ENCODE measurements at regions not wholly inside any gene's neighbourhood (a gene's known extent, or its start where the extent isn't known, plus 50 kb on each side); places are given as distances from the start of the nearest gene placed in this dataset.

DNA sequence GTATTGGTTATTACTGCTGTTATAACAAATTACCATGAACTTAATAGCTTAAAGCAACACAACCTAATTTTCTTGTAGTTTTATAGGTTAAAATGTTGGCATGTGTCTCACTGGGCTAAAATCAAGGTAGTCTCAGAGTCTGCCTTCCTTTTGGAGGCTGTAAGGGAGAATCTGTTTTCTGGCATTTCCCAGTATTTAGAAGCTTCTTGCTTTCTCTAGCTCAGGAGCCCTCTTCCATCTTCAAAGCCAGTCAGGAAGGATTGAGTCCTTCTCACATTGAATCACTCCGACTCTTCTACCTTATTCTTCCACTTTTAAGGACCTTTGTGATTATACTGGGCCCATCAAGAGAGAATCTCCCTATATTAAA is 156.2 kb downstream of the MBL2 start:
- no peaks in the 10 kb centered on the region for H3K27me3 ChIP-seq
- in situ Hi-C loops (cut with MboI; ENCODE audit: low pct_ligation_motif_present in 1 of 4, low pct_unique_long_range_greater_than_20kb in 1 of 4, low sequenced_read_pairs in 3 of 4), result no loop called here
- no peak overlapping the region for H3K4me3 ChIP-seq
- intact Hi-C loops (cut with DNase I; ENCODE audit: low total_unique reads), result no loop called here
- H3K4me1 ChIP-seq, result no peaks in the 10 kb centered on the region
- TF ChIP-seq EP300 (IDR thresholded peaks at IDR 0.05; ENCODE audit: low read depth), result no peak
- no peak for TF ChIP-seq POLR2A (IDR thresholded peaks at IDR 0.05)
- TF ChIP-seq, protein P1, sequence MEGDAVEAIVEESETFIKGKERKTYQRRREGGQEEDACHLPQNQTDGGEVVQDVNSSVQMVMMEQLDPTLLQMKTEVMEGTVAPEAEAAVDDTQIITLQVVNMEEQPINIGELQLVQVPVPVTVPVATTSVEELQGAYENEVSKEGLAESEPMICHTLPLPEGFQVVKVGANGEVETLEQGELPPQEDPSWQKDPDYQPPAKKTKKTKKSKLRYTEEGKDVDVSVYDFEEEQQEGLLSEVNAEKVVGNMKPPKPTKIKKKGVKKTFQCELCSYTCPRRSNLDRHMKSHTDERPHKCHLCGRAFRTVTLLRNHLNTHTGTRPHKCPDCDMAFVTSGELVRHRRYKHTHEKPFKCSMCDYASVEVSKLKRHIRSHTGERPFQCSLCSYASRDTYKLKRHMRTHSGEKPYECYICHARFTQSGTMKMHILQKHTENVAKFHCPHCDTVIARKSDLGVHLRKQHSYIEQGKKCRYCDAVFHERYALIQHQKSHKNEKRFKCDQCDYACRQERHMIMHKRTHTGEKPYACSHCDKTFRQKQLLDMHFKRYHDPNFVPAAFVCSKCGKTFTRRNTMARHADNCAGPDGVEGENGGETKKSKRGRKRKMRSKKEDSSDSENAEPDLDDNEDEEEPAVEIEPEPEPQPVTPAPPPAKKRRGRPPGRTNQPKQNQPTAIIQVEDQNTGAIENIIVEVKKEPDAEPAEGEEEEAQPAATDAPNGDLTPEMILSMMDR (IDR thresholded peaks at IDR 0.05), result no peak
- TF ChIP-seq POLR2AphosphoS5 (IDR thresholded peaks at IDR 0.05), result no peak
- H3K27ac ChIP-seq, result no peak overlapping the region
- H3K9me3 ChIP-seq, result no peaks in the 10 kb centered on the region
- 0% methylated on average over 1 of the region's 1 CpG; no CpG with 5 or more reads in 1 of the 2 donors for WGBS, 2 donors (ENCODE audit: low coverage in 1 of 2)
- no peaks in the 10 kb centered on the region for H3K36me3 ChIP-seq
- DNase-seq, result no peak

DNA sequence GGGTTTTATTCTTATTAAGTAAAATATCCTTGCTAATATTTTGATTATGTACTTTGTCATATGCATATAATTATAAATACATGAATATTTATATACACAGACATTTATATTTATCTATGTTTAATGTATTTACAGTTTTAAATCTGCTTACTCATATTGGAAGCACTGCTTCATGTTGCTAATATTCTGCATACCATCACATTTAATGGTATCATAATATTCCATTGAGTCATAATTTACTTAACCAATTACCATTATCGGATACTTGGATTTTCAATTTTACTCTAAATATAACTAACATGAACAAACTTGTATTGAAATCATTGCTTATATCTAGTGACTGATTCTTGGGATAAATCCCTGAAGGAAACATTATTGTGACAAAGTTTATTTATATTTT is 155.2 kb downstream of the MBL2 start:
- TF ChIP-seq POLR2A (IDR thresholded peaks at IDR 0.05) (no peak), POLR2AphosphoS5 (IDR thresholded peaks at IDR 0.05) (no peak), EP300 (IDR thresholded peaks at IDR 0.05; ENCODE audit: low read depth) (no peak)
- TF ChIP-seq, protein P1 (IDR thresholded peaks at IDR 0.05), result no peak
- DNase-seq, result no peak
- no peaks in the 10 kb centered on the region for H3K4me1 ChIP-seq
- H3K4me3 ChIP-seq, result no peak overlapping the region
- no peak overlapping the region for H3K27ac ChIP-seq
- intact Hi-C loops (cut with DNase I; ENCODE audit: low total_unique reads), result no loop called here
- in situ Hi-C loops (cut with MboI; ENCODE audit: low pct_ligation_motif_present in 1 of 4, low pct_unique_long_range_greater_than_20kb in 1 of 4, low sequenced_read_pairs in 3 of 4), result no loop called here
- no peaks in the 10 kb centered on the region for H3K27me3 ChIP-seq
- WGBS, 2 donors (ENCODE audit: low coverage in 1 of 2), result 71 to 93% methylated on average over 1 of the region's 1 CpG
- H3K9me3 ChIP-seq, result no peaks in the 10 kb centered on the region
- H3K36me3 ChIP-seq, result no peaks in the 10 kb centered on the region

DNA sequence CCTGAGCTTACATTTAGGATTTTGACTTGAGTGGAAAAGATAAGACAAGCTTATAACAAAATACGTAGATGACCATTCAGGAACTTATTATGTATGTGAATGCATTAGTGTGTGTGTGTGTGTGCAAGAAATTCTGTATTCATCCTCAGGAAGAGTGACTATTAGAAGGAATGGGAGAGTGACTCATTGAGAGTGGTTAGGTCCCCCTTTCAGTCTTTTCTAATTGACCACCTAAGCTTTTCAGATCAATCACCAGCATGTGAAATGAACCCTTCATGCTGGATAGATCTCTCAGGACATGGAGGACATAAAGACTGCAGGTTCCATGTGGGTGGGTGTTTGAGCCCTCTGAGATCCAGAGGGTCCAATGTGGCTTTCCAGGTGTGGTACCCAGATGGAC is 153.5 kb downstream of the MBL2 start:
- Histone ChIP-seq H3K27ac (no peak overlapping the region), H3K4me3 (no peak overlapping the region), H3K9me3 (no peaks in the 10 kb centered on the region), H3K27me3 (no peaks in the 10 kb centered on the region), H3K4me1 (no peaks in the 10 kb centered on the region), H3K36me3 (no peaks in the 10 kb centered on the region)
- intact Hi-C loops (cut with DNase I; ENCODE audit: low total_unique reads) (no loop called here), in situ Hi-C loops (cut with MboI; ENCODE audit: low pct_ligation_motif_present in 1 of 4, low pct_unique_long_range_greater_than_20kb in 1 of 4, low sequenced_read_pairs in 3 of 4) (no loop called here)
- 89 to 100% methylated on average over 1 of the region's 1 CpG for WGBS, 2 donors (ENCODE audit: low coverage in 1 of 2)
- TF ChIP-seq EP300 (IDR thresholded peaks at IDR 0.05; ENCODE audit: low read depth), result no peak
- TF ChIP-seq, protein P1 (IDR thresholded peaks at IDR 0.05), result no peak
- TF ChIP-seq POLR2A (IDR thresholded peaks at IDR 0.05), result no peak
- DNase-seq, result no peak

DNA sequence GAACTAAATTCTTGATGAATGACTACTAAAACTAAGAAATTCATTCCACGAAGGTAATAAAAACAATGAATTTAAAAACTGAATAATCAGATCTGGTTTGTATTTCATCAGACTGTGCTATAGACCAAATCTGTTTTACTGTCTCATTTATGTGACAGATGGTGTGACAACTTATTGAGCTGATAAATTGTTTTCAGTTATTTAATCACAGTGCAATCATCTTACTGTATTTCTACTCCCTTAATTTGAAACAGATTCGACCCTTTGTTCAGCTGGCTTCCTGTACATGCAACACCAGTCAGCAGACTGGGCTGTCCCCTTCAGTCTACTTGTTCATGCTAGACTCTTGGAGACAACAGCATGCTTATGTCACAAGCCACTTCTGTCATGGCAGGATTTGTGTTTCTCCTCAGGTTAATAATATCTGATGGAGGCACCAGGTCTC is 150.9 kb downstream of the MBL2 start:
- 52 to 55% methylated on average over 2 of the region's 2 CpGs for WGBS, 2 donors (ENCODE audit: low coverage in 1 of 2)
- Histone ChIP-seq H3K36me3 (no peaks in the 10 kb centered on the region), H3K4me1 (no peaks in the 10 kb centered on the region), H3K4me3 (no peak overlapping the region), H3K9me3 (no peaks in the 10 kb centered on the region), H3K27ac (no peak overlapping the region), H3K27me3 (no peaks in the 10 kb centered on the region)
- intact Hi-C loops (cut with DNase I; ENCODE audit: low total_unique reads) (no loop called here), in situ Hi-C loops (cut with MboI; ENCODE audit: low pct_ligation_motif_present in 1 of 4, low pct_unique_long_range_greater_than_20kb in 1 of 4, low sequenced_read_pairs in 3 of 4) (no loop called here)
- no peak for TF ChIP-seq EP300 (IDR thresholded peaks at IDR 0.05; ENCODE audit: low read depth)
- no peak for DNase-seq

DNA sequence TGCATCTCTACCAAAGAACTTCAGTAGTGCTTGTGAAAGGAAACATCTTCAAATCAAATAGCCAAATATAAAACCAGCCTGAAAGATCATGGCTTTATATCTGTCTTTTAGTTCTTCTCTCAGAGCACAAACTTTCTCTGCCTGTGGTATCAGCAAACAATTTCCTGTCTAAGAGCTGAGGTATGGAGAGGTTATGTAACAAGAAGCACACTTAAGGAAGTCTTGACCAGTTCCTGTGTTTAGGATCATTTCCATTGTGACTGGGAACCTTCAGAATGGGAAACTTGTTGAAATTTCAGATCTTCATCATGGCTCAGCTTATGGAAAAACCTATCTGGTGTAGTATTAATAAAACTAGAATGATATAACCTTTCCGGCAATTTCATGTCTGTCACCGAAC is 148.8 kb downstream of the MBL2 start:
- H3K27ac ChIP-seq, result no peak overlapping the region
- WGBS, 2 donors (ENCODE audit: low coverage in 1 of 2), result 89 to 92% methylated on average over 2 of the region's 2 CpGs
- intact Hi-C loops (cut with DNase I; ENCODE audit: low total_unique reads) (no loop called here), in situ Hi-C loops (cut with MboI; ENCODE audit: low pct_ligation_motif_present in 1 of 4, low pct_unique_long_range_greater_than_20kb in 1 of 4, low sequenced_read_pairs in 3 of 4) (no loop called here)
- DNase-seq, result no peak
- TF ChIP-seq POLR2A (IDR thresholded peaks at IDR 0.05), result no peak
- no peak for TF ChIP-seq EP300 (IDR thresholded peaks at IDR 0.05; ENCODE audit: low read depth)
- no peak for TF ChIP-seq POLR2AphosphoS5 (IDR thresholded peaks at IDR 0.05)
- TF ChIP-seq, protein P1 (IDR thresholded peaks at IDR 0.05), result no peak
- no peaks in the 10 kb centered on the region for H3K4me1 ChIP-seq
- H3K36me3 ChIP-seq, result no peaks in the 10 kb centered on the region
- no peaks in the 10 kb centered on the region for H3K27me3 ChIP-seq
- H3K4me3 ChIP-seq, result no peak overlapping the region
- no peaks in the 10 kb centered on the region for H3K9me3 ChIP-seq

All from transverse colon (tissue), 4 donors.